GM21723 (cell line): ENCODE measurements at regions not wholly inside any gene's neighbourhood (a gene's known extent, or its start where the extent isn't known, plus 50 kb on each side); places are given as distances from the start of the nearest gene placed in this dataset.
"Not testable (repeated sequence)": the region's sequence is repeated elsewhere in the genome, so short reads cannot be mapped to it uniquely, and the experiment has no call there.

Experiments
- ATAC-seq: cut with Tn5 transposase; IDR thresholded peaks from one replicate; pipeline ENCODE4 v1.9.1; 2021; ENCODE audit warnings: mild to moderate bottlenecking, moderate library complexity; ENCODE audit not compliant: unreplicated experiment

DNA sequence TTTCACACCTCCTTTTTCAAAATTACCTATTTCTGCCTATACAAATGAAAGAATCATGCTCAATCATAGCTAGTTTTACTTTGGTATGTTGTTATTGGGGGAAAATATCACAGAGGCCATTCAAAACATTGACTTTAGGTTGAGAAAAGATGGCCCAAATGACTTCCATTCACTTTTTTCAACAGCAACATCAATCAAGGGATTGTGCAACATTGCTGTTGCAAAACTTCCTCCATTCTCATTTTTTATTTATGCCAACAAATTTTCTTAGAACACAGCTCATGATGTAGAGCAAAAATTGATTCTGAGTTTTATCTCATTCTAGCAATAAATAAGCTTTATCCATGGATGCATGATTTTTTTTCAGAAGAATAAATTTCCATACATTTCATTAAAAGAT is 93.6 kb upstream of the RORB start:
- ATAC-seq = no peak

DNA sequence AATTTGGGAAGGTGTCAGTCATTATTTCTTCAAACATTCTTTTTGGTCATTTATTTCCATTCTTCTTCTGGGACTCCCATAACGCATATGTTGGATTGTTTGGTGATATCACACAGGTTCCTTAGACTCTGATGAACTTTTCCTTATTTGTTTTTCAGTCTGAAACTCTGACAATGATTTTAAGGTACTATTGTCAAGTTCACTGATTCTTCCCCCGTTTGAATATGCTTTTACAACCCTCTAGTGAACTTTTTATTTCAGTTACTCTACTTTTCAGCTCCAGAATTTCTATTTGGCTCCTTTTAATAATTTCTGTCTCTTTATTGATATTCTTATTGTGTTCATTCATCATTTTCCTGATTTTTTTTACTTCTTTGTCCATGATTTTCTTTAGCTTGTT is 92.5 kb upstream of the RORB start:
- no peak for ATAC-seq

DNA sequence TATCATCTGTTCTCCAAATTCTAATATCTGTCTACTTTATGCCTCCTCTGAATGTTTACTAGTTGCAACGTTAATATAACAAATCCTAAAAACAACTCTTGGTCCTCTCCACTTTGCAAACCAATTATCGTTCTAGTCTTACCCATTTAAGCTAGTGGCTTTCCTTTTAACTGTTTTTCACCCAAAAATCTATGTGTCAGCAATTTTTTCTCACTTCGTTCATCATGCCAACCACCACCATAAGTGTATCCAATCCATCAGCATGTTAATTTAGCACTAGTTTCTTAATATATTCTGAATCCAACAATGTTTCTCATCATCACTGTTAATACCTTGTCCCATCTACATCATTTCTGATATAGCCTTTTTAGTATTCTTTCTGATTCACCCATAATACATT is 90.0 kb upstream of the RORB start:
- ATAC-seq = no peak

DNA sequence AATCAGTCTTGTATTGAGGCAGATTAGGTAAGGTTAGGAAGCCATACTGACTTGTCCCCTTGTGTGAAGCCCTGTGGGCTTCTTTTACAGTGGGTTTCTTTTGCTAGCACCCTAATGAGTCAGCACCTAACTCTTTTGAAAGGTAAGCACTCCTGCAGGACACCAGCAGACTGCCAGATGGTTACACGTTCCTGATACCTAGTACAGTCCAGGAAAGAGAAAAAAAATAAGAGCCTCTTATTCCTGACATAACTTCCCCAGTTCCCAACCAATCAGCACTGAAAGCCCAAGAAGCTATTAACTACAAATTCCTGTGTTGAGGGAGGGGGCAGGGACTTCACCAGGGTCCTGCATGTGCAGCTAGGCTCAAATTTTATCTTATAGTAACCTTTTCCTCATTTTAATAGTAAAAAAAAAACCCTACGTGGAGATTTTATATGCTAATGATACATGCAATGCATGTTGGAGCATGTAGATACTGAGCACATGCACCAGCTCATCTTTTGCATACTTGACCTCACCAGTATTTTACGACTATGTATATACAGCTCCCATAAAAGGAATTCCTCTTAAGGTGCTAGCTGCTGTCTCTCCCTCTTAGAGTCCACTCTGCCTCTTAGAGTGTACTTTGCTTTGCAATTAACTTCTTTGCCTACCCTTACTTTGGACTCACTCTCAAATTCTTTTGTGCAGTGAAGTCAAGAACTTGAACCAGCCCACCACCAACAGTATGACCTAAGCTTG is 84.7 kb upstream of the RORB start:
- ATAC-seq = no peak

DNA sequence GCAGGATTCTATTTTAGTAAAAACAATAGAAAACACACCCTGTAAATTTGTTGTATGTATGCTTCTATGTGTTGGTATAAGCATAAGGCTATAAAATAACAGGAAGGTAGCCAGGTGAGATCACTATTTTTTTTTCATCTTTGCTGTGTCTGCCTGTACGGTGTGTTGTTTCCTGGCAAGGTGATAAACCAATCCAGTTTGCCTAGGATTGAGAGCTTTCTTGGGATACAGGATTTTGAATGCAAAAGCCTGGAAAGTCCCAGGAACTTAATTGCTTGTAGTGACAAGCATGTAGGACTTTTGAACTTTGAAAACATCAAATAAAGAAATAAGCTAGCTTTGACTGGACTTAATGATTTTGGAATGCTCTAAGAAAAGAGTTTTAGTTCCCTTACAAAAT is 83.3 kb upstream of the RORB start:
- no peak for ATAC-seq

DNA sequence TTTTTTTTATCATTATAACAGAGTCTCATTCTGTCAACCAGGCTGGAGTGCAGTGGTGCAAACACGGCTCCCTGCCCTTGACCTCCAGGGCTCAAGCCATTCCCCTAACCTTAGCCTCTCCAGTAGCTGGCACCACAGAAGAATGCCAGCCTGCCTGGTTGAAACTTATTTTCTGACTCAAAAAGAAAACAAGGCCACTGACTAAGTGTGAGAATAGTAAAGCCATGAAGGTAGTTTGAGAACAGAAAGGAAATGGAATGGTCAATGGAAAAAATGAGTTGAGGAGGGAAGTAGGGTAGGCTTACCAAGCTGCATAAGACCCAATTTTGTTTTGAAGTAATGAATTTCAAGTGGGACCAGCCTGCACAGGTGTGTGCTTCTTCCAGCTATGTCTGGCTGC is 82.8 kb upstream of the RORB start:
- no peak for ATAC-seq

DNA sequence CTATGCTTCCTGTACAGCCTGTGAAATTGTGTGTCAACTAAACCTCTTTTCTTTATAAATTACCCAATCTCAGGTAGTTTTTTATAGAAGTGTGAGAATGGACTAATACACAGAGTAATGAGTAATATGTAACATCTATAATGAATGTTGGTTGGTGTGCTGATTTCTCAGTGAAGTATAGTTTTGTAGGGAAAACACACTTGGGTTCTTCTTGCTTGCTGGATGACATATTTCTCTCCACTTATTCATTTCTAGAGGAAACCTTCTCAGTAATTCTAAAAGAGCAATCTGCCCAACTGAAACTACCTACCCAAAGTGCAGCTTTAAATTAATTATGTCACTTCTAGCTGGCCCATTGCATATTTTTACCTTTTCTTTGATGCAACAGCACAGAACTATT is 81.1 kb upstream of the RORB start:
- no peak for ATAC-seq

DNA sequence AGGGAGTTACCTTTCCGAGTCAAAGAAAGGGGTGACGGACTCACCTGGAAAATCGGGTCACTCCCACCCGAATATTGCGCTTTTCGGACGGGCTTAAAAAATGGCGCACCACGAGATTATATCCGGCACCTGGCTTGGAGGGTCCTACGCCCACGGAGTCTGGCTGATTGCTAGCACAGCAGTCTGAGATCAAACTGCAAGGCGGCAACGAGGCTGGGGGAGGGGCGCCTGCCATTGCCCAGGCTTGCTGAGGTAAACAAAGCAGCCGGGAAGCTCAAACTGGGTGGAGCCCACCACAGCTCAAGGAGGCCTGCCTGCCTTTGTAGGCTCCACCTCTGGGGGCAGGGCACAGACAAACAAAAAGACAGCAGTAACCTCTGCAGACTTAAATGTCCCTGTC is 72.6 kb upstream of the RORB start:
- ATAC-seq = not testable (repeated sequence)

DNA sequence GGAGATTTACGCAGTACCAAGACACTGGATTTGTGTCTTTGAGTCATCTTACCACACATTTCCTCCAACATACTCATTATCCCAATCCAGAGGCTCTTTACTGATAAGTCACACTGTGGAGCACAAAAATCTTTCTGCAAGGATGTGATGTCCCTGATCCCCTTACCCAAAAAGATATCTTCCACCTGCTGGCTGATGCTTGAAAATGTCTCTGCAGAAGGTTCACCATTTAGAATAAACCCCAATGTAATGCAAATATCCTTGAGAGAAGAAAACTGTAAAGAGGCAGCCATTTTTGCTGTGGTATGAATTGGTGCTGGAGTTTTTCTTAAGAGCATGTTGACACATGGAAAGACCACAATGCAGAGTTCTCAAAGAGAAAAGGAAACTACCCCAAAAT is 65.7 kb upstream of the RORB start:
- ATAC-seq = no peak

DNA sequence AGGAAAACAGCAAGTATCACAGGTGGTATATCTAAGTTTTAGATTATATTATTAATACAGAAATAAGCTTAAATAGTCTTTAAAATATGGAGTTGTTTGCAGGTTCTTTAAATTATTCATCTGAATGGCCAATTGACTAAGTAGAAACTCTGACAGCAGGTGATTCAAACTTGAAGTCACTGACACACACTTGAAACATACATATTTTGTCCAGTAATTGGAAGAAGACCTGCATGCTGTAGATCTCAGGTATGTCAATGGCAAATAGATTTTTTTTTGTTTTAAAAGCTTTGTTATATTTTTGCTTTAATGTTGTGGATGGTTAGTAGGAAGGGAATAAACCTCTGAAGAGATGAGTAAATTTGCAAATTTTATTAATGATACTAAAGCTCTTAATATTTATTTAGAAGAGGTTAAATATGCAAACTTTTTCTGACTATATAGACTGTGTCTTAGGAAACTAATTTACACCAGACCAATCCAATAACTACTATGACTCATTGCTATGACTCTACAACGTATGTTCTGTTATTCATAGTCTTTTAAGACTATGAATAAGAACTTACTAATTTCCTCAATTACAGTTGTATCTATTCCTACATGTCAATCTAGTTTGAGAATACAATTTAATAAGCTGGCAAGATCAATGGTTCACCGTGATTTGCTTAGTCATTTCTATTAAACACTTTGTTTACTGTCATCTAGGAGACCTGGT is 53.9 kb upstream of the RORB start:
- no peak for ATAC-seq

DNA sequence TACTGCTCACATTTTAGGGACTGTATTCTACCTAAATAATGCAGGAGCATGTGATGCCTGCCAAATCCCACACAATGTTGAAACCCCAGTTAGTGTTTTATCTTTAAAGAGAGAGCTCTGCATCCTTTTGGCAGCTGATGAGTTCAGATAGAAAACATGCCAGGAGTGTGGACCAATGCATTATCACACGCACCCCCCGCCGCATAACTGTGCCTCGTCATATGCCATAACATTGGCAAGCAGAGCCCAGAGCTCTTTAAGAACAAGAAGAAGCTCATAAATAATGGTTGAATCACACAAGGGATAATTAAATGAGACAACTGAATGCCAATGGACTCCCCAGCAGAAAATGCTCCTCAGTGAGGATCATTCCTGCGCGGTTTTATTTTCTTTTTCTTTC is 52.8 kb upstream of the RORB start:
- no peak for ATAC-seq
